Right cardiac atrium (tissue), 5 donors: ENCODE measurements at regions not wholly inside any gene's neighbourhood (a gene's known extent, or its start where the extent isn't known, plus 50 kb on each side); places are given as distances from the start of the nearest gene placed in this dataset.
A peak's percentile ranks its signal among the peaks of the same experiment; 100 is the strongest.

Experiments
- ATAC-seq, 2 donors: fragments of 200-7000 bp; cut with Tn5 transposase; one replicate each; pipeline versions ENCODE4 v1.8.0 to v1.9.1; 2020; ENCODE audit warnings: moderate library complexity in 2 of 2, mild to moderate bottlenecking in 1 of 2
- DNase-seq, 3 donors: peaks; one replicate each; pipeline ENCODE4 v3.0.0-alpha.2; 2020
- H3K27ac ChIP-seq: one replicate; pipeline ENCODE4 v1.5.1; 2013; ENCODE audit warnings: mild to moderate bottlenecking, low read length, control low read depth, moderate library complexity
- H3K27me3 ChIP-seq: one replicate; pipeline ENCODE4 v1.6.1; 2013; ENCODE audit not compliant: control insufficient read depth, insufficient read depth
- H3K4me1 ChIP-seq: one replicate; pipeline ENCODE4 v1.6.1; 2013; ENCODE audit warnings: low read length; ENCODE audit not compliant: control insufficient read depth, insufficient read depth
- H3K4me3 ChIP-seq: one replicate; pipeline ENCODE4 v1.5.1; 2013; ENCODE audit warnings: low read length, control low read depth
- H3K9me3 ChIP-seq: one replicate; pipeline ENCODE4 v1.6.1; 2013; ENCODE audit warnings: low read length; ENCODE audit not compliant: control insufficient read depth
- WGBS: extraction: QIAGEN DNeasy Blood & Tissue Kit; methylation state at CpG from one replicate; pipeline ENCODE4 v1.1.7; 2013; 5-methylcytosine and 5-hydroxymethylcytosine counted together
- intact Hi-C, 4 donors: fragments of 100-400 bp; cut with DNase I; formaldehyde crosslinking; loops; one replicate each; pipeline versions ENCODE4 v1.11.0 to v1.14.0; 2022 to 2023
- donor health status: healthy with polysubstance abuse.
- donor health status: DM: no; HTN: yes; CAD: no.
- donor health status: DM: no; HTN: no; CAD: no.
- donor health status: DM: no; HTN: yes; CAD: no; lungs with severe emphysema.
- donor health status: DM: yes; HTN: yes; CAD: no.

- no peak overlapping the region for H3K4me3 ChIP-seq
- no peak for ATAC-seq
- H3K27me3 ChIP-seq, result no peaks in the 10 kb centered on the region
- DNase-seq, result no peak
- intact Hi-C loops, result no loop called here
- H3K9me3 ChIP-seq, result no peaks in the 10 kb centered on the region
- WGBS, result 70% methylated on average over 3 of the region's 3 CpGs
- H3K27ac ChIP-seq, result peak overlapping the region; percentile 52
- H3K4me1 ChIP-seq, result peaks cover 1% of the 10 kb centered on the region
Measured at GRCh38 chrX:45758738-45759397, 558.2 kb upstream of the DIPK2B start.

- H3K27ac ChIP-seq, result no peak overlapping the region
- WGBS, result 78% methylated on average over 7 of the region's 7 CpGs
- peaks cover 1% of the 10 kb centered on the region for H3K4me1 ChIP-seq
- DNase-seq (no peak), ATAC-seq (peak in 1 of 2 donors; percentile 32)
- H3K9me3 ChIP-seq, result no peaks in the 10 kb centered on the region
- intact Hi-C loops, result no loop called here
- no peaks in the 10 kb centered on the region for H3K27me3 ChIP-seq
- H3K4me3 ChIP-seq, result no peak overlapping the region
Measured at GRCh38 chrX:45758319-45758718, 557.6 kb upstream of the DIPK2B start.

GRCh38 chrX:45757272-45757671 lies 556.6 kb upstream of the DIPK2B start:
- peaks cover 1% of the 10 kb centered on the region for H3K4me1 ChIP-seq
- intact Hi-C loops, result no loop called here
- 93% methylated on average over 2 of the region's 2 CpGs for WGBS
- no peak overlapping the region for H3K4me3 ChIP-seq
- H3K27me3 ChIP-seq, result no peaks in the 10 kb centered on the region
- ATAC-seq, result no peak
- no peak overlapping the region for H3K27ac ChIP-seq
- no peaks in the 10 kb centered on the region for H3K9me3 ChIP-seq
- DNase-seq, result no peak

- Histone ChIP-seq H3K4me1 (peaks cover 1% of the 10 kb centered on the region), H3K27ac (no peak overlapping the region), H3K4me3 (no peak overlapping the region), H3K9me3 (no peaks in the 10 kb centered on the region), H3K27me3 (no peaks in the 10 kb centered on the region)
- no peak for ATAC-seq
- intact Hi-C loops, result no loop called here
- 66% methylated on average over 3 of the region's 3 CpGs for WGBS
- DNase-seq, result no peak
Measured at GRCh38 chrX:45756557-45756956, 555.9 kb upstream of the DIPK2B start.

- intact Hi-C loops, result no loop called here
- no peaks in the 10 kb centered on the region for H3K27me3 ChIP-seq
- no peak overlapping the region for H3K27ac ChIP-seq
- no peak for ATAC-seq
- H3K4me1 ChIP-seq, result peaks cover 1% of the 10 kb centered on the region
- no peak for DNase-seq
- no peaks in the 10 kb centered on the region for H3K9me3 ChIP-seq
- no peak overlapping the region for H3K4me3 ChIP-seq
- 84% methylated on average over 2 of the region's 2 CpGs for WGBS
Measured at GRCh38 chrX:45755703-45756102, 555.0 kb upstream of the DIPK2B start.

GRCh38 chrX:45751156-45751555 lies 550.5 kb upstream of the DIPK2B start:
- intact Hi-C loops, result no loop called here
- DNase-seq, result no peak

GRCh38 chrX:45750639-45751038 lies 550.0 kb upstream of the DIPK2B start:
- H3K4me3 ChIP-seq, result no peak overlapping the region
- 51% methylated on average over 5 of the region's 5 CpGs for WGBS
- intact Hi-C loops, result no loop called here
- no peak for ATAC-seq
- H3K27ac ChIP-seq, result no peak overlapping the region
- DNase-seq, result no peak
- H3K9me3 ChIP-seq, result no peaks in the 10 kb centered on the region
- H3K4me1 ChIP-seq, result no peaks in the 10 kb centered on the region
- no peaks in the 10 kb centered on the region for H3K27me3 ChIP-seq

More at GRCh38 chrX:45751156-45751555, 550.5 kb upstream of the DIPK2B start:
- WGBS, result 29% methylated on average over 3 of the region's 3 CpGs
- no peak for ATAC-seq
- Histone ChIP-seq H3K27ac (no peak overlapping the region), H3K9me3 (no peaks in the 10 kb centered on the region), H3K4me1 (no peaks in the 10 kb centered on the region), H3K4me3 (no peak overlapping the region), H3K27me3 (no peaks in the 10 kb centered on the region)

GRCh38 chrX:45749375-45749774 lies 548.7 kb upstream of the DIPK2B start:
- intact Hi-C loops, result no loop called here

GRCh38 chrX:45748369-45748774 lies 547.7 kb upstream of the DIPK2B start:
- no peaks in the 10 kb centered on the region for H3K4me1 ChIP-seq
- H3K4me3 ChIP-seq, result no peak overlapping the region
- no peaks in the 10 kb centered on the region for H3K27me3 ChIP-seq
- no peak overlapping the region for H3K27ac ChIP-seq
- ATAC-seq (no peak), DNase-seq (no peak)
- WGBS, result 69% methylated on average over 1 of the region's 1 CpG
- no peaks in the 10 kb centered on the region for H3K9me3 ChIP-seq
- intact Hi-C loops, result no loop called here

More at GRCh38 chrX:45749375-45749774, 548.7 kb upstream of the DIPK2B start:
- Histone ChIP-seq H3K4me1 (no peaks in the 10 kb centered on the region), H3K4me3 (no peak overlapping the region), H3K27ac (no peak overlapping the region), H3K27me3 (no peaks in the 10 kb centered on the region), H3K9me3 (no peaks in the 10 kb centered on the region)
- DNase-seq (no peak), ATAC-seq (no peak)
- 74% methylated on average over 4 of the region's 4 CpGs for WGBS

GRCh38 chrX:45747905-45748304 lies 547.2 kb upstream of the DIPK2B start:
- DNase-seq (no peak), ATAC-seq (no peak)
- no peak overlapping the region for H3K27ac ChIP-seq
- no peak overlapping the region for H3K4me3 ChIP-seq
- H3K4me1 ChIP-seq, result no peaks in the 10 kb centered on the region
- intact Hi-C loops, result no loop called here
- WGBS, result 46% methylated on average over 4 of the region's 4 CpGs
- H3K27me3 ChIP-seq, result no peaks in the 10 kb centered on the region
- no peaks in the 10 kb centered on the region for H3K9me3 ChIP-seq

- ATAC-seq (no peak), DNase-seq (no peak)
- H3K27me3 ChIP-seq, result no peaks in the 10 kb centered on the region
- intact Hi-C loops, result no loop called here
- H3K4me1 ChIP-seq, result no peaks in the 10 kb centered on the region
- no peak overlapping the region for H3K4me3 ChIP-seq
- H3K9me3 ChIP-seq, result no peaks in the 10 kb centered on the region
- no peak overlapping the region for H3K27ac ChIP-seq
Measured at GRCh38 chrX:45745479-45745878, 544.8 kb upstream of the DIPK2B start.
